ENCODE measurements at regions not wholly inside any gene's neighbourhood (a gene's known extent, or its start where the extent isn't known, plus 50 kb on each side); places are given as distances from the start of the nearest gene placed in this dataset.

- TF ChIP-seq CTCF (IDR thresholded peaks at IDR 0.05) (no peak), POLR2A (IDR thresholded peaks at IDR 0.05) (no peak)
Observed at GRCh38 chr2:128465246-128466170, 146.8 kb upstream of the HS6ST1 start.

All from Peyer's patch (tissue), 4 donors.